ENCODE measurements at regions not wholly inside any gene's neighbourhood (a gene's known extent, or its start where the extent isn't known, plus 50 kb on each side); places are given as distances from the start of the nearest gene placed in this dataset.

- TF ChIP-seq KLF16 (tag by site-specific recombination; IDR thresholded peaks at IDR 0.05): no peak
- TF ChIP-seq MEIS1 (CRISPR knock-in tag; IDR thresholded peaks at IDR 0.05; ENCODE audit: borderline replicate concordance): no peak
- TF ChIP-seq ZNF121 (tag by site-specific recombination; IDR thresholded peaks at IDR 0.05): no peak
- no peak for TF ChIP-seq ZNF184 (tag by site-specific recombination; IDR thresholded peaks at IDR 0.05)
- TF ChIP-seq CTCF (tag by site-specific recombination; IDR thresholded peaks at IDR 0.05): no peak
- TF ChIP-seq ZNF169 (tag by site-specific recombination; IDR thresholded peaks at IDR 0.05): no peak
- no peak for TF ChIP-seq SALL2 (tag by site-specific recombination; IDR thresholded peaks at IDR 0.05; ENCODE audit: borderline replicate concordance)
- no peak for TF ChIP-seq ZNF202 (tag by site-specific recombination; IDR thresholded peaks at IDR 0.05; ENCODE audit: borderline replicate concordance)
- no peak for TF ChIP-seq ZNF211 (tag by site-specific recombination; IDR thresholded peaks at IDR 0.05; ENCODE audit: low read depth)
- TF ChIP-seq ZNF768 (tag by site-specific recombination; IDR thresholded peaks at IDR 0.05): no peak
- TF ChIP-seq ZSCAN18 (tag by site-specific recombination; IDR thresholded peaks at IDR 0.05): no peak
- TF ChIP-seq ZNF138 (tag by site-specific recombination; IDR thresholded peaks at IDR 0.05; ENCODE audit: borderline replicate concordance): no peak
- TF ChIP-seq ZNF292 (tag by site-specific recombination; IDR thresholded peaks at IDR 0.05; ENCODE audit: borderline replicate concordance, low read depth): no peak
- TF ChIP-seq ZNF423 (tag by site-specific recombination; IDR thresholded peaks at IDR 0.05): no peak
Observed at GRCh38 chr2:239774142-239774462, 251.0 kb downstream of the NDUFA10 start.

All from HEK293 (cell line).